ENCODE measurements at regions not wholly inside any gene's neighbourhood (a gene's known extent, or its start where the extent isn't known, plus 50 kb on each side); places are given as distances from the start of the nearest gene placed in this dataset.

DNA sequence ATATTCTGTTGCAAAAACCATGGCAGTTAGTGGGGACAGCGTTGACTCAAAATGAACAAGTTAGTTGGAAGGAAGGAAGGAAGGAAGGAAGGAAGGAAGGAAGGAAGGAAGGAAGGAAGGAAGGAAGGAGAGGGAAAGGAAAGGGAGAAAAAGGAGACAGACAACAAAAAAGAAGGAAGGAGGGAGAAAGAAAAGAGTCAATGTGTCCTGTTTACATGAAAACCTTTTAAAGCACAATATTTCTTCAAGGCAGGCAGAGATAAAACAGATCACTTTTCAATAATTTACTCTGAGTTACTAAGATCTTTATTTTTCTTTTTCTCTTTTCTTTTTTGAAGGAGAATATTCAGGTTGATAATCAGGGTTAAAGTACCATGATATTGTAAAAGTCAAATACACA lies 99.4 kb downstream of the CCER1 start:
- TF ChIP-seq, protein P1, sequence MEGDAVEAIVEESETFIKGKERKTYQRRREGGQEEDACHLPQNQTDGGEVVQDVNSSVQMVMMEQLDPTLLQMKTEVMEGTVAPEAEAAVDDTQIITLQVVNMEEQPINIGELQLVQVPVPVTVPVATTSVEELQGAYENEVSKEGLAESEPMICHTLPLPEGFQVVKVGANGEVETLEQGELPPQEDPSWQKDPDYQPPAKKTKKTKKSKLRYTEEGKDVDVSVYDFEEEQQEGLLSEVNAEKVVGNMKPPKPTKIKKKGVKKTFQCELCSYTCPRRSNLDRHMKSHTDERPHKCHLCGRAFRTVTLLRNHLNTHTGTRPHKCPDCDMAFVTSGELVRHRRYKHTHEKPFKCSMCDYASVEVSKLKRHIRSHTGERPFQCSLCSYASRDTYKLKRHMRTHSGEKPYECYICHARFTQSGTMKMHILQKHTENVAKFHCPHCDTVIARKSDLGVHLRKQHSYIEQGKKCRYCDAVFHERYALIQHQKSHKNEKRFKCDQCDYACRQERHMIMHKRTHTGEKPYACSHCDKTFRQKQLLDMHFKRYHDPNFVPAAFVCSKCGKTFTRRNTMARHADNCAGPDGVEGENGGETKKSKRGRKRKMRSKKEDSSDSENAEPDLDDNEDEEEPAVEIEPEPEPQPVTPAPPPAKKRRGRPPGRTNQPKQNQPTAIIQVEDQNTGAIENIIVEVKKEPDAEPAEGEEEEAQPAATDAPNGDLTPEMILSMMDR (IDR thresholded peaks at IDR 0.05; ENCODE audit: insufficient read depth, low read depth, low read length) = no peak
- TF ChIP-seq EZH2 (IDR thresholded peaks at IDR 0.05; ENCODE audit: insufficient read depth, low read length) = no peak
